ENCODE measurements at regions not wholly inside any gene's neighbourhood (a gene's known extent, or its start where the extent isn't known, plus 50 kb on each side); places are given as distances from the start of the nearest gene placed in this dataset.

DNA sequence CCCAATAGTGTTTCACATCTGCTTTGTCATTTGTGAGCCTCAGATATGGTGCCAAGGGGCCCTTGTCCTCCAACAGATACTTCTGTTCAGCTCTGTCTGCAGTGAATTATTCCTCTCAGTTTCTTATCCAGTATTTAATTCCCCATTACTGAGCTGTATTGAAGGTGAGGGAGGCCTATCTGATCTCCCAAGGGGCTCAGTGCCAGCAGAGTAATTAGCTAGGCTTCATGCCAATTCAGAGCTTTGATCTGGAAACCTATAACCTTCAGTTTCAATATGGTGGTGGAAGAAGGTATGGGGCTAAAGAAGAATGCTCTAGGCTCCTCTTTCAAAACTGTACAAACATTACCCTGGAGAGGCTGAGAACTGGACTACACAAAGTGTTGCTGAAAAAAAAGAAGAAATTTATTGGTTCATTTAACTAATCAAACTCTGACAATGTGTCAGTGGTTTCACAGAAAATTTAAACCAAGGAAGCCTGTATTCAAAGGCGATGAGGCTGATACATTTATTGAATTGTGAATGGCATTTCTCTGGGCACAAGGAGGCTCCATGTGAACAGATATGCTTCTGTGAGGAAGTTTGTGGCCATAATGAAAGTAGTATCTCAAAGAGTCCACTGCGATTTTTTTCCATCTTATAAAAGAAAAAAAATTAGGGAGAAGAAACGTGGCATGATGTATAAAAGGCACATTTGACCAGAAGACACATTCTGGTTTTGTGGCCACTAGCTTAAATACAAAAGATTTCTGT, 397.8 kb downstream of the TLE4 start:
- intact Hi-C loops (cut with micrococcal nuclease): no loop called here
- Histone ChIP-seq H3K4me2 (ENCODE audit: insufficient read depth, low read length) (no peak overlapping the region), H3K9me3 (replicated peaks; ENCODE audit: control insufficient read depth, insufficient read depth, low read length) (no peaks in the 10 kb centered on the region), H3K27ac (ENCODE audit: insufficient read depth, low read depth, low read length) (no peak overlapping the region), H3K4me3 (replicated peaks in 1 of 3; ENCODE audit: insufficient read depth in 1 of 3, low read depth in 1 of 3, low read length in 3 of 3) (no peak overlapping the region), H3K4me1 (ENCODE audit: control insufficient read depth, extremely low read depth, insufficient read depth, low read length) (no peaks in the 10 kb centered on the region), H3K79me2 (ENCODE audit: control insufficient read depth, insufficient read depth, low read length) (no peaks in the 10 kb centered on the region), H3K9me1 (replicated peaks; ENCODE audit: control insufficient read depth, extremely low read depth, insufficient read depth, low read length) (no peaks in the 10 kb centered on the region), H3K9ac (replicated peaks; ENCODE audit: extremely low read depth, insufficient read depth, low read length) (no peak overlapping the region), H3K36me3 (ENCODE audit: control insufficient read depth in 2 of 2, extremely low read depth in 1 of 2, insufficient read depth in 2 of 2, low read length in 2 of 2) (no peaks in the 10 kb centered on the region), H2AFZ (ENCODE audit: low read depth, low read length) (no peak overlapping the region), H4K20me1 (replicated peaks; ENCODE audit: control insufficient read depth, extremely low read depth, insufficient read depth, low read length) (no peaks in the 10 kb centered on the region), H3K27me3 (ENCODE audit: control insufficient read depth in 2 of 2, insufficient read depth in 2 of 2, low read length in 2 of 2) (no peaks in the 10 kb centered on the region)
- ChIA-PET POLR2A (no interaction called here), CTCF (no interaction called here)
- TF ChIP-seq JUN (IDR thresholded peaks at IDR 0.05; ENCODE audit: borderline replicate concordance, insufficient read depth, insufficient read length, low read depth) (no peak), FOS (IDR thresholded peaks at IDR 0.05; ENCODE audit: borderline replicate concordance, insufficient read depth, low read length) (no peak), POLR2AphosphoS5 (IDR thresholded peaks at IDR 0.05; ENCODE audit: insufficient read depth, low read depth, low read length) (no peak), MYC (IDR thresholded peaks at IDR 0.05; ENCODE audit: low read depth, low read length) (no peak), GATA2 (IDR thresholded peaks at IDR 0.05; ENCODE audit: insufficient read depth, insufficient read length, low read depth, low read length) (no peak), EZH2 (IDR thresholded peaks at IDR 0.05; ENCODE audit: borderline replicate concordance, low read depth, low read length, severe bottlenecking) (no peak), POLR2A (IDR thresholded peaks at IDR 0.05; ENCODE audit: low read depth, low read length) (no peak)
- TF ChIP-seq, protein P1, sequence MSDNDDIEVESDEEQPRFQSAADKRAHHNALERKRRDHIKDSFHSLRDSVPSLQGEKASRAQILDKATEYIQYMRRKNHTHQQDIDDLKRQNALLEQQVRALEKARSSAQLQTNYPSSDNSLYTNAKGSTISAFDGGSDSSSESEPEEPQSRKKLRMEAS (IDR thresholded peaks at IDR 0.05; ENCODE audit: insufficient read depth, insufficient read length): no peak
- TF ChIP-seq, protein P2, sequence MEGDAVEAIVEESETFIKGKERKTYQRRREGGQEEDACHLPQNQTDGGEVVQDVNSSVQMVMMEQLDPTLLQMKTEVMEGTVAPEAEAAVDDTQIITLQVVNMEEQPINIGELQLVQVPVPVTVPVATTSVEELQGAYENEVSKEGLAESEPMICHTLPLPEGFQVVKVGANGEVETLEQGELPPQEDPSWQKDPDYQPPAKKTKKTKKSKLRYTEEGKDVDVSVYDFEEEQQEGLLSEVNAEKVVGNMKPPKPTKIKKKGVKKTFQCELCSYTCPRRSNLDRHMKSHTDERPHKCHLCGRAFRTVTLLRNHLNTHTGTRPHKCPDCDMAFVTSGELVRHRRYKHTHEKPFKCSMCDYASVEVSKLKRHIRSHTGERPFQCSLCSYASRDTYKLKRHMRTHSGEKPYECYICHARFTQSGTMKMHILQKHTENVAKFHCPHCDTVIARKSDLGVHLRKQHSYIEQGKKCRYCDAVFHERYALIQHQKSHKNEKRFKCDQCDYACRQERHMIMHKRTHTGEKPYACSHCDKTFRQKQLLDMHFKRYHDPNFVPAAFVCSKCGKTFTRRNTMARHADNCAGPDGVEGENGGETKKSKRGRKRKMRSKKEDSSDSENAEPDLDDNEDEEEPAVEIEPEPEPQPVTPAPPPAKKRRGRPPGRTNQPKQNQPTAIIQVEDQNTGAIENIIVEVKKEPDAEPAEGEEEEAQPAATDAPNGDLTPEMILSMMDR (IDR thresholded peaks at IDR 0.05; ENCODE audit: extremely low read depth in 1 of 2, insufficient read depth in 1 of 2, low read depth in 1 of 2, low read length in 2 of 2): no peak
- BruUV-seq (replicated peaks): no TSS peak
- dilution Hi-C loops (cut with MboI; ENCODE audit: extremely low pct_ligation_motif_present, low sequenced_read_pairs): no loop called here
- no peak for DNase-seq (ENCODE audit: low read depth, low spot score)
- no peak for FAIRE-seq
